Calu3 (cell line): ENCODE measurements at regions not wholly inside any gene's neighbourhood (a gene's known extent, or its start where the extent isn't known, plus 50 kb on each side); places are given as distances from the start of the nearest gene placed in this dataset.

Source experiments
- BruUV-seq: library from RNA; stranded (reverse); fragments of 400-500 nt; replicated peaks from 2 replicates; lab custom pipeline; 2021; lab: Mats Ljungman, UMichigan
- CTCF ChIA-PET: fragments of 300-600 bp; sonication (Branson Sonifier 250); formaldehyde crosslinking; loops from one replicate; lab custom pipeline; 2022; ENCODE audit warnings: antibody characterized with exemption; lab: Charles Lee
- DNase-seq: peaks from one replicate; pipeline ENCODE4 v3.0.0; 2022
- H3K27ac Mint-ChIP-seq: one replicate; pipeline ENCODE4 v1.8.0; 2022; ENCODE audit warnings: mixed read lengths; ENCODE audit not compliant: unreplicated experiment
- H3K27me3 Mint-ChIP-seq: one replicate; pipeline ENCODE4 v1.8.0; 2022; ENCODE audit warnings: mixed read lengths; ENCODE audit not compliant: unreplicated experiment
- H3K36me3 Mint-ChIP-seq: one replicate; pipeline ENCODE4 v1.8.0; 2022; ENCODE audit warnings: mild to moderate bottlenecking, moderate library complexity, mixed read lengths; ENCODE audit not compliant: insufficient read depth, unreplicated experiment
- H3K4me1 Mint-ChIP-seq: one replicate; pipeline ENCODE4 v1.8.0; 2022; ENCODE audit warnings: mild to moderate bottlenecking, low read depth, mixed read lengths; ENCODE audit not compliant: unreplicated experiment
- H3K4me3 Mint-ChIP-seq: one replicate; pipeline ENCODE4 v1.8.0; 2022; ENCODE audit warnings: mild to moderate bottlenecking, low read depth, moderate library complexity, mixed read lengths; ENCODE audit not compliant: unreplicated experiment
- H3K9me3 Mint-ChIP-seq: one replicate; pipeline ENCODE4 v1.8.0; 2022; ENCODE audit warnings: low read depth, mixed read lengths; ENCODE audit not compliant: unreplicated experiment
- intact Hi-C: fragments of 100-400 bp; cut with micrococcal nuclease; formaldehyde crosslinking; loops from one replicate; pipeline ENCODE4 v1.10.0; 2022; ENCODE audit not compliant: unreplicated experiment
- TF ChIP-seq, protein P1 (sequence below): fragments of 200-600 bp; IDR thresholded peaks from one replicate; pipeline ENCODE4 v1.8.0; 2022; ENCODE audit warnings: antibody characterized with exemption; ENCODE audit not compliant: unreplicated experiment

GRCh38 chr13:75194717-75195462 is 287.1 kb downstream of the TBC1D4 start:
- no TSS peak for BruUV-seq
- CTCF ChIA-PET = no interaction called here
- no peak overlapping the region for H3K4me3 Mint-ChIP-seq
- H3K36me3 Mint-ChIP-seq = no peaks in the 10 kb centered on the region
- TF ChIP-seq, protein P1, sequence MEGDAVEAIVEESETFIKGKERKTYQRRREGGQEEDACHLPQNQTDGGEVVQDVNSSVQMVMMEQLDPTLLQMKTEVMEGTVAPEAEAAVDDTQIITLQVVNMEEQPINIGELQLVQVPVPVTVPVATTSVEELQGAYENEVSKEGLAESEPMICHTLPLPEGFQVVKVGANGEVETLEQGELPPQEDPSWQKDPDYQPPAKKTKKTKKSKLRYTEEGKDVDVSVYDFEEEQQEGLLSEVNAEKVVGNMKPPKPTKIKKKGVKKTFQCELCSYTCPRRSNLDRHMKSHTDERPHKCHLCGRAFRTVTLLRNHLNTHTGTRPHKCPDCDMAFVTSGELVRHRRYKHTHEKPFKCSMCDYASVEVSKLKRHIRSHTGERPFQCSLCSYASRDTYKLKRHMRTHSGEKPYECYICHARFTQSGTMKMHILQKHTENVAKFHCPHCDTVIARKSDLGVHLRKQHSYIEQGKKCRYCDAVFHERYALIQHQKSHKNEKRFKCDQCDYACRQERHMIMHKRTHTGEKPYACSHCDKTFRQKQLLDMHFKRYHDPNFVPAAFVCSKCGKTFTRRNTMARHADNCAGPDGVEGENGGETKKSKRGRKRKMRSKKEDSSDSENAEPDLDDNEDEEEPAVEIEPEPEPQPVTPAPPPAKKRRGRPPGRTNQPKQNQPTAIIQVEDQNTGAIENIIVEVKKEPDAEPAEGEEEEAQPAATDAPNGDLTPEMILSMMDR = no peak
- no peaks in the 10 kb centered on the region for H3K4me1 Mint-ChIP-seq
- intact Hi-C loops = no loop called here
- peaks cover 12% of the 10 kb centered on the region for H3K27me3 Mint-ChIP-seq
- H3K27ac Mint-ChIP-seq = no peak overlapping the region
- no peak for DNase-seq
- no peaks in the 10 kb centered on the region for H3K9me3 Mint-ChIP-seq

DNA sequence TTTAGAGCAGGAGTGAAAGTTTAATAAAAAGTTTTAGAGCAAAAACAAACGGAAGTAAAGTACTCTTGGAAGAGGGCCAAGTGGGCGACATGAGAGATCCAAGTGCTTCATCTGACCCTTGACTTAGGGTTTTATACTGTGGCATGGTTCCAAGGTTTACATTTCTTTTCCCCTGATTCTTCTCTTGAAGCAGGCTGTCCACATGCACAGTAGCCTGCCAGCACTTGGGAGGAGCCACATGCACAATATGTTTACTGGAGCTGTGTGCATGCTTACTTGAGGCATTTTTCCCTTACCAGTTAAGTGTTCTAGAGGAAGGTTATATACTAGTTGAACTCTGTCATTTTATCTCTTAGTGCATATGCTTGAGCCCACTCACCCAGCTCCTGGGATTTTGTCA is 295.6 kb downstream of the TBC1D4 start:
- H3K36me3 Mint-ChIP-seq = no peaks in the 10 kb centered on the region
- TF ChIP-seq, protein P1 = no peak
- CTCF ChIA-PET = no interaction called here
- no peak overlapping the region for H3K27ac Mint-ChIP-seq
- H3K4me1 Mint-ChIP-seq = peaks cover 23% of the 10 kb centered on the region
- BruUV-seq = no TSS peak
- no peak overlapping the region for H3K4me3 Mint-ChIP-seq
- peaks cover 2% of the 10 kb centered on the region for H3K9me3 Mint-ChIP-seq
- DNase-seq = no peak
- intact Hi-C loops = no loop called here
- H3K27me3 Mint-ChIP-seq = no peaks in the 10 kb centered on the region

DNA sequence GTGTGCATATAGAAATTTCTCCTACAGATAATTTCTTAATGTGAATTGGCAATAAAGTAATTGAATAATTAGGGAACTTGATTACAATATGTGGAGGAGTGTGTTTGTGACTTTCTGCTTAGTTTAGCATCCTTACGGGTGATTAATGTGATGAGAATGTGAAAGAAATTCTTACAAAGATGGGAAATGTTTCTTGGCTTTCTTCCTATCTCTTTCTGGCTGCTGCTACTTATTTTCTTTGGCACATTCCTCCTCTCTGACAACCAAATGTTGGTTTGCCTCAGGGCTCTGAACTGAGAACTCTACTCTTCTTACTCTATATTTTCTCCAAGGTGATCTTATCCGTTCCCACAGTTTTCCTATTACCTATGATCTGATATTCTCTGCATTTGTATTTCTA is 300.1 kb downstream of the TBC1D4 start:
- TF ChIP-seq, protein P1 = no peak
- Mint-ChIP-seq H3K9me3 (peaks cover 2% of the 10 kb centered on the region), H3K27ac (no peak overlapping the region), H3K4me3 (no peak overlapping the region), H3K36me3 (no peaks in the 10 kb centered on the region), H3K4me1 (peaks cover 23% of the 10 kb centered on the region), H3K27me3 (no peaks in the 10 kb centered on the region)
- CTCF ChIA-PET = no interaction called here
- no TSS peak for BruUV-seq
- intact Hi-C loops = no loop called here
- no peak for DNase-seq

- Mint-ChIP-seq H3K9me3 (peaks cover 2% of the 10 kb centered on the region), H3K27me3 (no peaks in the 10 kb centered on the region), H3K4me1 (peaks cover 20% of the 10 kb centered on the region), H3K27ac (no peak overlapping the region), H3K36me3 (no peaks in the 10 kb centered on the region), H3K4me3 (no peak overlapping the region)
- DNase-seq = no peak
- intact Hi-C loops = no loop called here
- CTCF ChIA-PET = no interaction called here
- TF ChIP-seq, protein P1 = no peak
- no TSS peak for BruUV-seq
Observed at GRCh38 chr13:75180805-75181455, 301.0 kb downstream of the TBC1D4 start.
